ENCODE measurements at regions not wholly inside any gene's neighbourhood (a gene's known extent, or its start where the extent isn't known, plus 50 kb on each side); places are given as distances from the start of the nearest gene placed in this dataset.
"Not testable (repeated sequence)": the region's sequence is repeated elsewhere in the genome, so short reads cannot be mapped to it uniquely, and the experiment has no call there.

DNA sequence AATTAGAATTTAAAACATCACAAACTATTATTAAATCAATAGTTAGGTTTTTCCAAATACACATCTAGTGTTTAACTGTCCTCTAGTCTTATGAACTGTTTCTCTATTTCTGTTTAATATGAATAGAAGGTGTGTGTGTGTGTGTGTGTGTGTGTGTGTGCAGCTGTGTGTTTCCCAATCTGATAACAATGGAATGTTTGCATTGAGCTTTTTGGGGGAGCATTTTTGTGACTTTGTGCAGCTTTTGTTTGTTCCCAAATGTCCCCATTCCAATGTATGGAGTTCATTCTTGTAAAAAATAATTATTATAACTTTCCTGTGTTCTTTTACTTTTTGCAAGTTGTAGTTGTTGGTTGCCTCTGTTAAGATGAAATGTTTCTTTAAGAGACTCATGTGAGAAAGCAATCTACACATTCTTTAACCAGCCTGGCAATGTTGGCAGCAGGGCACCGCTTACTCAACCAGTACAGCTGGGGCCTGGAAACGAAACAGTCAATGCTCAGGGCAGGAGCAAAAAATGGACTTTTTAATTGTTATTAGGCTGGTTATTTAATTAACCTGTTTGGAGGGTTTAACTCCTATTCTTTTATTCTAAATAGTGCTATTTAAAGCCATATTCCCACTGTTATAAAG, 354.3 kb downstream of the SRGAP2C start:
- H3K4me3 ChIP-seq (replicated peaks; ENCODE audit: low read depth, low read length), result no peak overlapping the region
- TF ChIP-seq, protein P1, sequence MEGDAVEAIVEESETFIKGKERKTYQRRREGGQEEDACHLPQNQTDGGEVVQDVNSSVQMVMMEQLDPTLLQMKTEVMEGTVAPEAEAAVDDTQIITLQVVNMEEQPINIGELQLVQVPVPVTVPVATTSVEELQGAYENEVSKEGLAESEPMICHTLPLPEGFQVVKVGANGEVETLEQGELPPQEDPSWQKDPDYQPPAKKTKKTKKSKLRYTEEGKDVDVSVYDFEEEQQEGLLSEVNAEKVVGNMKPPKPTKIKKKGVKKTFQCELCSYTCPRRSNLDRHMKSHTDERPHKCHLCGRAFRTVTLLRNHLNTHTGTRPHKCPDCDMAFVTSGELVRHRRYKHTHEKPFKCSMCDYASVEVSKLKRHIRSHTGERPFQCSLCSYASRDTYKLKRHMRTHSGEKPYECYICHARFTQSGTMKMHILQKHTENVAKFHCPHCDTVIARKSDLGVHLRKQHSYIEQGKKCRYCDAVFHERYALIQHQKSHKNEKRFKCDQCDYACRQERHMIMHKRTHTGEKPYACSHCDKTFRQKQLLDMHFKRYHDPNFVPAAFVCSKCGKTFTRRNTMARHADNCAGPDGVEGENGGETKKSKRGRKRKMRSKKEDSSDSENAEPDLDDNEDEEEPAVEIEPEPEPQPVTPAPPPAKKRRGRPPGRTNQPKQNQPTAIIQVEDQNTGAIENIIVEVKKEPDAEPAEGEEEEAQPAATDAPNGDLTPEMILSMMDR (IDR thresholded peaks at IDR 0.05; ENCODE audit: insufficient read depth, low read length, poor library complexity, severe bottlenecking), result no peak
- no peaks in the 10 kb centered on the region for H3K36me3 ChIP-seq (ENCODE audit: control insufficient read depth, insufficient read depth, low read length)
- no peaks in the 10 kb centered on the region for H3K27me3 ChIP-seq (replicated peaks; ENCODE audit: control insufficient read depth, insufficient read depth, low read length)
- no peak for DNase-seq (ENCODE audit: extremely low read depth, insufficient read length)

DNA sequence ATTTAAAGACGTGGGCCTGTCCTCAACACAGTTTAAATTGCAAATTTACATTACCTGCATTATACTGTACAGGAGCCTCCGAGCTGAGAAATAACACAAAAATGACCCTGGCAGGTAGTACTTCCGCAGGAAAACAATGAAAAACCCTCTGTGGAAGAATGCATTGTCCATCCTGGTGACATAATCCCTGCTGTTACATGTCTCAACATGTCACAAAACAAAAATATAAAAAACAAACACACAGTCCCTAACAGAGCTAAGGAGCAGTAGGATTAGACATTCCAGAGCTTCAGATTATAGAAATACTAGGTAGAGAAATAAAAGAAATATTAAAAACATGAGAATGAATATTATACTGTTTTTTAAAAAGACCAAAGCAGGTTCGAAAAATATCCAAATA, 359.2 kb downstream of the SRGAP2C start:
- not testable (repeated sequence) for H3K4me3 ChIP-seq (replicated peaks; ENCODE audit: low read depth, low read length); H3K27me3 ChIP-seq (replicated peaks; ENCODE audit: control insufficient read depth, insufficient read depth, low read length); DNase-seq (ENCODE audit: extremely low read depth, insufficient read length); H3K36me3 ChIP-seq (ENCODE audit: control insufficient read depth, insufficient read depth, low read length)

DNA sequence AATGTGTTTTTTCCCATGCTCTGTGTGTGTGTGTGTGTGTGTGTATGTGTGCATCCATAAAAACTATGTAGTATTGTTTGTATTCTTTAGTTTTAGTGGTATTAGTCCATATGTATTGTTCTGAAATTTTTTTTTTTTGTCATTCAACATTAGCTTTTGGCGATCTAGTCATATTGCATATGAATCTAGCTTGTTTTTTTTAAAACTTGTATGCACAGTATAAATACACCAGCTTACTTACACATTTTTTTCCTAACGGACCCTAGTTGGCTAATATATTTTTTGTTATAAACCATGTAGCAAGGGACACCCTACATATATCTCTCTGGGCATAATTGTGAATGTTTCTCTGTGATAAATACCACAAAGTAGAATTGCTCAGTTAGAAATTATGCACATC, 359.7 kb downstream of the SRGAP2C start:
- TF ChIP-seq, protein P1 (IDR thresholded peaks at IDR 0.05; ENCODE audit: insufficient read depth, low read length, poor library complexity, severe bottlenecking), result no peak
- no peaks in the 10 kb centered on the region for H3K27me3 ChIP-seq (replicated peaks; ENCODE audit: control insufficient read depth, insufficient read depth, low read length)
- DNase-seq (ENCODE audit: extremely low read depth, insufficient read length), result no peak
- H3K36me3 ChIP-seq (ENCODE audit: control insufficient read depth, insufficient read depth, low read length), result no peaks in the 10 kb centered on the region
- H3K4me3 ChIP-seq (replicated peaks; ENCODE audit: low read depth, low read length), result no peak overlapping the region

DNA sequence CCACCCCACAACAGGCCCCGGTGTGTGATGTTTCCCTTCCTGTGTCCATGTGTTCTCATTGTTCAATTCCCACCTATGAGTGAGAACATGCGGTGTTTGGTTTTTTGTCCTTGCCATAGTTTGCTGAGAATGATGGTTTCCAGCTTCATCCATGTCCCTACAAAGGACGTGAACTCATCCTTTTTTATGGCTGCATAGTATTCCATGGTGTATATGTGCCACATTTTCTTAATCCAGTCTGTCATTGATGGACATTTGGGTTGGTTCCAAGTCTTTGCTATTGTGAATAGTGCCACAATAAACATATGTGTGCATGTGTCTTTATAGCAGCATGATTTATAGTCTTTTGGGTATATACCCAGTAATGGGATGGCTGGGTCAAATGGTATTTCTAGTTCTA, 361.1 kb downstream of the SRGAP2C start:
- DNase-seq (ENCODE audit: extremely low read depth, insufficient read length); H3K36me3 ChIP-seq (ENCODE audit: control insufficient read depth, insufficient read depth, low read length); H3K4me3 ChIP-seq (replicated peaks; ENCODE audit: low read depth, low read length); H3K27me3 ChIP-seq (replicated peaks; ENCODE audit: control insufficient read depth, insufficient read depth, low read length): not testable (repeated sequence)

DNA sequence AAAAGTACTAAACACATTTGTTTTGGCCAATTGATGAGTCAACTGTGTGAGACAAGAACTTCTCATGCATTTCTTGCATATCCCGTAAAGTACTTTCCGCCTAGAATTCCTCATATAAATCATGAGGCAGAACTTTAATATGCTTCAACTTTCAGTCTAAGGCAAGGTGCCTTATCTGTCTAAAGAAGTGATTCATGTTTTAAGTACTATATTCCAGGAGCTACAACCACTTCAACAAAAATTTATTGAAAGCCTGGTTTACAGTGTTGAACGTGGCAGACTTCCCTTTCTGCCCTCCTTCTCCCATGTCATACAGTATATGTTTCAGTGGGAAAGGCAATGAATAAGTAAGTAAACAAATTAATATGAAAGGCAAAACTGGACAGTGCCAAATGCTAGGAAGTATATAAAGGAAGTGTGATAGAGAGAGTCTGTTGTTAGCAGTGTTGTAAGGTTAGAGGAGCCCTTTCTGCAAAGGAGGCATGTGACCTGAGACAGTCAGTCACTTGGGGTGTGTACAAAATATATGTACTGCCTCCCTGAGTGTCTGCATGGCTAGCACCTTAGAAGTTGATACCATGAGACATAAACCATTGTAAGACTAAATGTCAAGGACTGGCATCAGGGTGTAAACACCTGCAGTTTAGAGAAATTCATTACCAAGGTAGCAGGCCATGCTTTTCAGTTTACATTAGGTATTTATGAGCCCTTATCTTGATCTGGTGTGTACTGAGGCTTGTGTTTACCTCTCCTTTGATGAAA, 362.2 kb downstream of the SRGAP2C start:
- TF ChIP-seq, protein P1 (IDR thresholded peaks at IDR 0.05; ENCODE audit: insufficient read depth, low read length, poor library complexity, severe bottlenecking), result no peak
- no peak for DNase-seq (ENCODE audit: extremely low read depth, insufficient read length)
- no peak overlapping the region for H3K4me3 ChIP-seq (replicated peaks; ENCODE audit: low read depth, low read length)
- no peaks in the 10 kb centered on the region for H3K36me3 ChIP-seq (ENCODE audit: control insufficient read depth, insufficient read depth, low read length)
- H3K27me3 ChIP-seq (replicated peaks; ENCODE audit: control insufficient read depth, insufficient read depth, low read length), result no peaks in the 10 kb centered on the region

DNA sequence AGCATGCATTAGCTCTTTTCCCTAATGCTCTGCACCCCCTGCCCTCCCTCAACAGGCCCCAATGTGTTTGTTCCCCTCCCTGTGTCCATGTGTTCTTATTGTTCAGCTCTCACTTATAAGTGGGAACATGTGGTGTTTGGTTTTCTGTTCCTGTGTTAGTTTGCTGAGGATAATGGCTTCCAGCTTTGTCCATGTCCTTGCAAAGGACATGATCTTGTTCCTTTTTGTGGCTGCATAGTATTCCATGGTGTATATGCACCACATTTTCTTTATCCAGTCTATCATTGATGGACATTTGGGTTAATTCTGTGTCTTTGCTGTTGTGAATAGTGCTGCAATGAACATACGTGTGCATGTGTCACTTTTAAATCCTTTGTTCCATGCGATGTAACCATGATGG, 363.0 kb downstream of the SRGAP2C start:
- H3K27me3 ChIP-seq (replicated peaks; ENCODE audit: control insufficient read depth, insufficient read depth, low read length); H3K4me3 ChIP-seq (replicated peaks; ENCODE audit: low read depth, low read length); H3K36me3 ChIP-seq (ENCODE audit: control insufficient read depth, insufficient read depth, low read length); DNase-seq (ENCODE audit: extremely low read depth, insufficient read length): not testable (repeated sequence)

DNA sequence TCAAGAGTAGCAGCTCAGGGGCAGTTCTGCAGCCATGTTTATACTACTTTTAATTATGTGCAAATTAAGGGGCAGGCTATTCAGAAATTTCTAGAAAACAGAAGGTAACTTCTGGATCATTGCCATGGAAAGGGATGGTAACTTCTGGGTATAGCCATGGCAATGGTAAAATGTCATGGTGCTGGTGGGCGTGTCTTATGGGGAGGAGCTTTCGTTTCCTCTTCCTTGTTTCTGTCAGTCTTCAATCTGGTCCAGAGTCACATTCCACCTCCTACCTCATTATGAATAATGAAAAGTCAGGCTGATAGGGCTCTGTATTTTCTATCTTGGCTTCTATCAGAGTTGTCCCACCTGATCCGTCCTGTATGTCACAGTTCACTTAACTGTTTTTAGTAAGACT, 366.0 kb downstream of the SRGAP2C start:
- H3K27me3 ChIP-seq (replicated peaks; ENCODE audit: control insufficient read depth, insufficient read depth, low read length); DNase-seq (ENCODE audit: extremely low read depth, insufficient read length); H3K36me3 ChIP-seq (ENCODE audit: control insufficient read depth, insufficient read depth, low read length); H3K4me3 ChIP-seq (replicated peaks; ENCODE audit: low read depth, low read length): not testable (repeated sequence)

DNA sequence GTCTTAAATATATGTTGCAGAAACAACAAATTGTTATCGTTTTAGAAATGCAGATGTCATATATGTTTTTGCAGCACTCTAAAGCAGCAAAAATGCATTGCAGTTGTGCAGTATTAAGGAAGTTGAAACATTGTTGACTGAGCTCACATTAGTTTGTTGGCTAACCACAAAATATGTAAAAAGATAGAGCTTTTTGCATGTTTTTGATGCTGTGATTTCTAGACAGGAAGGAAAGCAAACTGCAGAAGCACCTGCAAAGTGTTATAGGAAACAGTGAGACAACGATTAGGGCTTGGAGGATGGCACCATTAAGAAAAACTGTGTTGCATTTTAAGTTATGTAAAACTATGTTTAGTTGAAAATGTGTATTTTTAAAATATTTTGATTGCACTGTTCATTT, 366.7 kb downstream of the SRGAP2C start:
- not testable (repeated sequence) for H3K36me3 ChIP-seq (ENCODE audit: control insufficient read depth, insufficient read depth, low read length); H3K27me3 ChIP-seq (replicated peaks; ENCODE audit: control insufficient read depth, insufficient read depth, low read length); H3K4me3 ChIP-seq (replicated peaks; ENCODE audit: low read depth, low read length); DNase-seq (ENCODE audit: extremely low read depth, insufficient read length)

DNA sequence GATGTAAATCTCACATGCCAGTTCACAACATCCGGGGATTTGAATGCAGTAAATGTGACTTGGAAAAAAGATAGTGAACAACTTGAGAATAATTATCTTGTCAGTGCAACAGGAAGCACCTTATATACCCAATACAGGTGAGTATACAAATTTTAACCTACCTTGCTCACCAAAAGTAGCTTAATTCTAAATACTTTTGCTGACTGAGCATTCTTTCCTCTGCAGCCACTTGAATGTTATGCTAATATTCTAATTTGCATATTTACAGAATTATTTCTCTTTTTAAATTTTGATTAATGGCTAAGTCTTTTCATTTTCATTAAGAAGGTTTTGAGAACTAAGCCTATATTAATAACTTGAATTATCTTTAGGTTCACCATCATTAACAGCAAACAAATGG, 371.8 kb downstream of the SRGAP2C start:
- not testable (repeated sequence) for H3K36me3 ChIP-seq (ENCODE audit: control insufficient read depth, insufficient read depth, low read length); DNase-seq (ENCODE audit: extremely low read depth, insufficient read length); H3K27me3 ChIP-seq (replicated peaks; ENCODE audit: control insufficient read depth, insufficient read depth, low read length); H3K4me3 ChIP-seq (replicated peaks; ENCODE audit: low read depth, low read length)

DNA sequence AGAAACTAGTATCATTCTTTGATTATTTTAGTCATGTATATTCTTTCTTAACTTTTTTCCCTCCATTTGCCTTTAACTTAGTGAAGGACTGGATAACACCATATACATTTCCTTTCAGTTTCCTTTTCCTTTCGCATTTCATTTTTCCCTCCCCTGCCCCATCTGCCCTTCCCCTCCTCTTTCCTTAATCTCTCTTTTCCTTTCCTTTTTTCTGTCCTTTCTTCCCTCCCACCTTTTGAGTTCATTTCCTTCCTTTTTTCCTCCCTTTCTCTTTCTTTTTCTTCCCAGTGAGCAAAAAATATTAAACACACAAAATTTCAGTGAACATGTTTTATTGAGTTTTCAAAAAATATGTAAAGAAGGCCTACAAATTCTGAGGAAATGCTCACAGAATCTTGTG, 373.3 kb downstream of the SRGAP2C start:
- not testable (repeated sequence) for H3K4me3 ChIP-seq (replicated peaks; ENCODE audit: low read depth, low read length); H3K27me3 ChIP-seq (replicated peaks; ENCODE audit: control insufficient read depth, insufficient read depth, low read length); H3K36me3 ChIP-seq (ENCODE audit: control insufficient read depth, insufficient read depth, low read length); DNase-seq (ENCODE audit: extremely low read depth, insufficient read length)
